Parathyroid adenoma (tissue), 2 donors: ENCODE measurements at regions not wholly inside any gene's neighbourhood (a gene's known extent, or its start where the extent isn't known, plus 50 kb on each side); places are given as distances from the start of the nearest gene placed in this dataset.
"Not testable (repeated sequence)": the region's sequence is repeated elsewhere in the genome, so short reads cannot be mapped to it uniquely, and the experiment has no call there.

Experiments
- H2AFZ ChIP-seq: fragments of 300-600 bp; sonication (generic); one replicate; pipeline ENCODE4 v1.7.0; 2017; ENCODE audit warnings: antibody characterized with exemption, mild to moderate bottlenecking
- H3K27ac ChIP-seq: fragments of 300-600 bp; sonication (generic); one replicate; pipeline ENCODE4 v1.7.0; 2017
- H3K27me3 ChIP-seq: fragments of 300-600 bp; sonication (generic); one replicate; pipeline ENCODE4 v1.7.0; 2017; ENCODE audit warnings: low read length; ENCODE audit not compliant: control insufficient read depth, insufficient read depth
- H3K36me3 ChIP-seq: fragments of 300-600 bp; sonication (generic); one replicate; pipeline ENCODE4 v1.7.0; 2017; ENCODE audit warnings: low read length; ENCODE audit not compliant: control insufficient read depth, insufficient read depth
- H3K4me1 ChIP-seq: fragments of 300-600 bp; sonication (generic); one replicate; pipeline ENCODE4 v1.7.0; 2017; ENCODE audit warnings: control low read depth
- H3K4me2 ChIP-seq: fragments of 300-600 bp; sonication (generic); one replicate; pipeline ENCODE4 v1.7.0; 2017; ENCODE audit warnings: low read length
- H3K4me3 ChIP-seq: fragments of 300-600 bp; sonication (generic); one replicate; pipeline ENCODE4 v1.7.0; 2017; ENCODE audit warnings: low read depth, low read length
- H3K79me2 ChIP-seq: fragments of 300-600 bp; sonication (generic); one replicate; pipeline ENCODE4 v1.7.0; 2017; ENCODE audit warnings: control low read depth
- H3K9ac ChIP-seq: fragments of 300-600 bp; sonication (generic); one replicate; pipeline ENCODE4 v1.7.0; 2017; ENCODE audit warnings: mild to moderate bottlenecking
- H3K9me3 ChIP-seq: fragments of 300-600 bp; sonication (generic); one replicate; pipeline ENCODE4 v1.7.0; 2017; ENCODE audit warnings: low read length; ENCODE audit not compliant: control insufficient read depth
- TF ChIP-seq, protein P1 (sequence below): fragments of 300-600 bp; sonication (generic); IDR thresholded peaks from one replicate; pipeline ENCODE4 v1.7.0; 2017; ENCODE audit warnings: antibody characterized with exemption, mild to moderate bottlenecking
- donor health status: primary hyperparathyroidism.

DNA sequence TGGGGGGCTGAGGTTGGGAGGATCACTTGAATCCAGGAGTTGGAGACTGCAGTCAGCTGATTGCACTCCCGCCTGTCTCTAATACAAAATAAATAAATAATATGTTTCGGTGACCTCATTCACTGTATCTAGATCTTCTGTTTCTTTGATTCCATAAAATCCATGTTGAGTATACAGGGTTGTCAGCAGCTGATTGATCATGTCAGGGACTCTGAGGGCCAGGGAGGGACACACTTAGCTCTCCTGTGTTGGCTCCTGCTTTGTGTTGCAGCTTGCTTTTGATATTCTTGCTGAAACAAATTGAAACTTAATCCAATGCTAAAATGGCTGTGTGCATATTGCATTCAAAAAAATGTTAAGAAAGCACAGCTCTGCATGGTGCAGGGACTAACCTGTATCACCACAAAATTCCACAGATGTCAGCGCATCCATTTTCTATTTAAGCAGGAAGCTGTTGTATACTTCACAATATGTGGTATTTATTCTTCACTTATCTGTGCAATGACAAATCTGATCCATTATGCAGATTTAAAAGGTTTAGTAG, 454.5 kb downstream of the CDH11 start:
- no peak overlapping the region for H2AFZ ChIP-seq
- H3K4me1 ChIP-seq: no peaks in the 10 kb centered on the region
- H3K9me3 ChIP-seq: no peaks in the 10 kb centered on the region
- H3K4me3 ChIP-seq: no peak overlapping the region
- no peak overlapping the region for H3K4me2 ChIP-seq
- TF ChIP-seq, protein P1, sequence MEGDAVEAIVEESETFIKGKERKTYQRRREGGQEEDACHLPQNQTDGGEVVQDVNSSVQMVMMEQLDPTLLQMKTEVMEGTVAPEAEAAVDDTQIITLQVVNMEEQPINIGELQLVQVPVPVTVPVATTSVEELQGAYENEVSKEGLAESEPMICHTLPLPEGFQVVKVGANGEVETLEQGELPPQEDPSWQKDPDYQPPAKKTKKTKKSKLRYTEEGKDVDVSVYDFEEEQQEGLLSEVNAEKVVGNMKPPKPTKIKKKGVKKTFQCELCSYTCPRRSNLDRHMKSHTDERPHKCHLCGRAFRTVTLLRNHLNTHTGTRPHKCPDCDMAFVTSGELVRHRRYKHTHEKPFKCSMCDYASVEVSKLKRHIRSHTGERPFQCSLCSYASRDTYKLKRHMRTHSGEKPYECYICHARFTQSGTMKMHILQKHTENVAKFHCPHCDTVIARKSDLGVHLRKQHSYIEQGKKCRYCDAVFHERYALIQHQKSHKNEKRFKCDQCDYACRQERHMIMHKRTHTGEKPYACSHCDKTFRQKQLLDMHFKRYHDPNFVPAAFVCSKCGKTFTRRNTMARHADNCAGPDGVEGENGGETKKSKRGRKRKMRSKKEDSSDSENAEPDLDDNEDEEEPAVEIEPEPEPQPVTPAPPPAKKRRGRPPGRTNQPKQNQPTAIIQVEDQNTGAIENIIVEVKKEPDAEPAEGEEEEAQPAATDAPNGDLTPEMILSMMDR: no peak
- H3K27me3 ChIP-seq: no peaks in the 10 kb centered on the region
- no peaks in the 10 kb centered on the region for H3K36me3 ChIP-seq
- H3K27ac ChIP-seq: no peak overlapping the region
- H3K9ac ChIP-seq: no peak overlapping the region
- no peaks in the 10 kb centered on the region for H3K79me2 ChIP-seq

DNA sequence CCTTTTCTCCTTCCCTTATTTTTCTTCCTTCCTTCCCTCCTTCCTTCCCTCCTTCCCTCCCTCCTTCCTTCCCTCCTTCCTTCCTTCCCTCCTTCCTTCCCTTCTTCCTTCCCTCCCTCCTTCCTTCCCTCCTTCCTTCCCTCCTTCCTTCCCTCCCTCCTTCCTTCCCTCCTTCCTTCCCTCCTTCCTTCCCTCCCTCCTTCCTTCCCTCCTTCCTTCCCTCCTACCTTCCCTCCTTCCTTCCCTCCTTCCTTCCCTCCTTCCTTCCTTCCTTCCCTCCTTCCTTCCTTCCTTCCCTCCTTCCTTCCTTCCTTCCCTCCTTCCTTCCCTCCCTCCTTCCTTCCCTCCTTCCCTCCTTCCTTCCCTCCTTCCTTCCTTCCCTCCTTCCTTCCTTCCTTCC, 459.6 kb downstream of the CDH11 start:
- not testable (repeated sequence) for H2AFZ ChIP-seq, H3K36me3 ChIP-seq, H3K4me2 ChIP-seq

DNA sequence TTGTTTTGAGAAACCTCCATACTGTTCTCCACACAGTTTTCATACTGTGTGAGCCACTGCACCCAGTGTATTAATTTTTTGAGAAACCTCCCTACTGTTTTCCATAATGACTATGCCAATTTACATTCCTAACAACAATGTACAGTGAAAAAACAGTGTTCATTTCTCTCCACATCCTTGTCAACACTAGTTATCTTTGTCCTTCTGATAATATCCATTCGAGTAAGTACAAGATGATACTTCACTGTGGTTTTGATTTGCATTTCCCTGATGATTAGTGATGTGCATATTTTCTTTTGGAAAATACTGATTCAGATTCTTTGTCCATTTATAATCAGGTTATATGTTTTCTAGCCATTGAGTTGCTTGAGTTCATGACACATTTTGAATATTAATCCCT, 462.0 kb downstream of the CDH11 start:
- Histone ChIP-seq H3K9ac (no peak overlapping the region), H2AFZ (no peak overlapping the region), H3K4me2 (no peak overlapping the region), H3K79me2 (no peaks in the 10 kb centered on the region), H3K27me3 (no peaks in the 10 kb centered on the region), H3K9me3 (no peaks in the 10 kb centered on the region), H3K36me3 (no peaks in the 10 kb centered on the region), H3K27ac (no peak overlapping the region), H3K4me1 (no peaks in the 10 kb centered on the region), H3K4me3 (no peak overlapping the region)
- TF ChIP-seq, protein P1: no peak

More for the DNA sequence above, 459.6 kb downstream of the CDH11 start:
- H3K9ac ChIP-seq, H3K9me3 ChIP-seq, H3K4me1 ChIP-seq, H3K4me3 ChIP-seq, H3K27ac ChIP-seq, H3K27me3 ChIP-seq, H3K79me2 ChIP-seq: not testable (repeated sequence)

DNA sequence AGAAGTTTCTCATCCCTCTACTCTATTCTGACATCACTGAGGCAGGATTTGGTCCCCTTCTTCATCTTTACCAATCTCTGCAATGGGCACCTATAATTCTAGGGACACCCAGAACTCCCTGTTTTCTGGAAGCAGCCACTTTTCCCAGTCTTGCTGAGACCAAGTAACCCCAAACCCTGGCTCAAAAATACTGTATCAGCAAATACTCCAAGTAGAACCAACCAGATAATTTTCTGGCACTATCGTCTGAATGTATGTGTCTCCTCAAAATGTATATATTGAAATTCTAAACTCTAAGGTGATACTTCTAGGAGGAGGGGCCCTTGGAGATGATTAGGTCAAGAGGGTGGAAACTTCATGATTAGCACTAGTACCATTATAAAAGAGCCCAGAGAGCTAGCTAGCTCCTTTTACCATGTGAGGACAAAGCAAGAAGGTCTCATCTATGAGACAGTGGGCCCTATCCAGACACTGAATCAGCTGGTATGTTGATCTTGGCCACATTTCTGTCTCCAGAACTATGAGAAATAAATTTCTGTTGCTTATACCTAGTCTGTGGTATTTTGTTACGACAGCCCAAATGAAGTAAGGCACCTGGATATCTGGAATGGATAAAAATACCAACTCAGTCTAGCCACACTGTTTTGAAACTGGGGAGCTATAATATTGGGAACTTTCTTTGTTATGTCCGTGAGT, 464.4 kb downstream of the CDH11 start:
- Histone ChIP-seq H3K79me2 (no peaks in the 10 kb centered on the region), H3K9me3 (no peaks in the 10 kb centered on the region)
- TF ChIP-seq, protein P1: no peak

DNA sequence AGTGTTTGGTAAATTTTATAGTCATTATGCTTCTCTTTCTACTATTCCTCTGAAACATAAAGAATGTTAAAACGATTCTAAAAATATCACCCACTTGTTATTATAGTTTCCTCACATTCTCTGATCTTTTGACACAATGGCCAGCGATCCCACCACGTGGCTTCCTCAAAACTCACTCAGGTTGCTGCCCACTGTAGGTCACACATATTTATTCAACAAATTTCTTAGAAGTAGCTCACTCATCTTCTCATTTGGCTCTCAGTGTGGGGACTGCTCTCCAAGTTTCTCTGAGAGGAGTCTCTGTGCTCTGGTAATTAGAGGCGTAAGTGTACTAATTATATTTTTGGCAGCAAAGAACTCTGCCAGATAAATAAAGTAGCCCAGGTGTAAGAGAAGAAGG, 465.4 kb downstream of the CDH11 start:
- no peaks in the 10 kb centered on the region for H3K4me1 ChIP-seq
- H3K79me2 ChIP-seq: no peaks in the 10 kb centered on the region
- H3K27me3 ChIP-seq: no peaks in the 10 kb centered on the region
- H3K4me3 ChIP-seq: no peak overlapping the region
- no peaks in the 10 kb centered on the region for H3K36me3 ChIP-seq
- no peak overlapping the region for H3K27ac ChIP-seq
- TF ChIP-seq, protein P1: no peak
- no peaks in the 10 kb centered on the region for H3K9me3 ChIP-seq
- H3K4me2 ChIP-seq: no peak overlapping the region
- no peak overlapping the region for H3K9ac ChIP-seq
- H2AFZ ChIP-seq: no peak overlapping the region

More for the DNA sequence above, 464.4 kb downstream of the CDH11 start:
- Histone ChIP-seq H3K9ac (no peak overlapping the region), H2AFZ (no peak overlapping the region), H3K4me2 (no peak overlapping the region), H3K27ac (no peak overlapping the region), H3K27me3 (no peaks in the 10 kb centered on the region), H3K36me3 (no peaks in the 10 kb centered on the region), H3K4me1 (no peaks in the 10 kb centered on the region), H3K4me3 (no peak overlapping the region)
